Putamen (tissue), 1 donor: ENCODE measurements at regions not wholly inside any gene's neighbourhood (a gene's known extent, or its start where the extent isn't known, plus 50 kb on each side); places are given as distances from the start of the nearest gene placed in this dataset.
"Not testable (repeated sequence)": the region's sequence is repeated elsewhere in the genome, so short reads cannot be mapped to it uniquely, and the experiment has no call there.

Source experiments
- DNase-seq: peaks from one replicate; pipeline ENCODE4 v3.0.0-alpha.2; 2016; ENCODE audit warnings: low spot score

GRCh38 chr4:49117951-49118350 is 131.9 kb downstream of the CWH43 start:
- DNase-seq, result not testable (repeated sequence)

GRCh38 chr4:49118379-49119212 is 132.5 kb downstream of the CWH43 start:
- not testable (repeated sequence) for DNase-seq

GRCh38 chr4:49119345-49119744 is 133.3 kb downstream of the CWH43 start:
- not testable (repeated sequence) for DNase-seq

GRCh38 chr4:49120042-49120779 is 134.1 kb downstream of the CWH43 start:
- DNase-seq, result not testable (repeated sequence)

GRCh38 chr4:49120804-49121203 is 134.7 kb downstream of the CWH43 start:
- DNase-seq, result peak; percentile 76

GRCh38 chr4:49126443-49126842 is 140.4 kb downstream of the CWH43 start:
- not testable (repeated sequence) for DNase-seq

- not testable (repeated sequence) for DNase-seq
Measured at GRCh38 chr4:49126858-49127257, 140.8 kb downstream of the CWH43 start.

- DNase-seq, result not testable (repeated sequence)
Measured at GRCh38 chr4:49129385-49129784, 143.3 kb downstream of the CWH43 start.

GRCh38 chr4:49129870-49130269 is 143.8 kb downstream of the CWH43 start:
- not testable (repeated sequence) for DNase-seq

GRCh38 chr4:49130724-49131123 is 144.6 kb downstream of the CWH43 start:
- not testable (repeated sequence) for DNase-seq

GRCh38 chr4:49137043-49137442 is 151.0 kb downstream of the CWH43 start:
- not testable (repeated sequence) for DNase-seq

- not testable (repeated sequence) for DNase-seq
Measured at GRCh38 chr4:49137961-49138360, 151.9 kb downstream of the CWH43 start.

- DNase-seq, result not testable (repeated sequence)
Measured at GRCh38 chr4:49138818-49139217, 152.7 kb downstream of the CWH43 start.

GRCh38 chr4:49139513-49139912 is 153.4 kb downstream of the CWH43 start:
- not testable (repeated sequence) for DNase-seq

GRCh38 chr4:49140351-49140750 is 154.3 kb downstream of the CWH43 start:
- not testable (repeated sequence) for DNase-seq

- not testable (repeated sequence) for DNase-seq
Measured at GRCh38 chr4:49141955-49142354, 155.9 kb downstream of the CWH43 start.

- DNase-seq, result not testable (repeated sequence)
Measured at GRCh38 chr4:49147143-49147542, 161.1 kb downstream of the CWH43 start.

- DNase-seq, result not testable (repeated sequence)
Measured at GRCh38 chr4:49147596-49147995, 161.5 kb downstream of the CWH43 start.

GRCh38 chr4:49149006-49149975 is 163.2 kb downstream of the CWH43 start:
- peak; percentile 91 for DNase-seq

GRCh38 chr4:49150351-49151083 is 164.4 kb downstream of the CWH43 start:
- not testable (repeated sequence) for DNase-seq

- not testable (repeated sequence) for DNase-seq
Measured at GRCh38 chr4:49153011-49153410, 166.9 kb downstream of the CWH43 start.
